ENCODE measurements at regions not wholly inside any gene's neighbourhood (a gene's known extent, or its start where the extent isn't known, plus 50 kb on each side); places are given as distances from the start of the nearest gene placed in this dataset.
"Not testable (repeated sequence)": the region's sequence is repeated elsewhere in the genome, so short reads cannot be mapped to it uniquely, and the experiment has no call there.

DNA sequence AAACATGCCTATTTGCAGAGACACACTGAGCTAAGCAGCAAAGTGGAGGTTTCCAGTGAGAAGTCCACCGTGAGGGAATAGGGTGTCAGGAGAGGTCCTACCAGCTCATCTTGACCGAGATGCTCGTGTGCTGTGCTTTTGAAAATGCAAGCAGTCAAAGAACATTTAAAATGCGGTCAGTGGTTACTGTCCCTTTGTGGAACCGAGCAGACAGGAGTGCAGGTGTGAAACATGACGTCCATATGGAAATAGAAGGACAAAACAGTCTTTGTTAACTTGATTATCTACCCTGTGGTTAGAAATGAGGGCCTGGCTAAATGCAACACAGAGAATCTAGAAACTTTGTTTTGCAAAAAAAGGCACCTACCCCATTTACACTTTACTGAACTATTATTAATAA, 473.3 kb downstream of the SPATA31A6 start:
- FAIRE-seq, result not testable (repeated sequence)

DNA sequence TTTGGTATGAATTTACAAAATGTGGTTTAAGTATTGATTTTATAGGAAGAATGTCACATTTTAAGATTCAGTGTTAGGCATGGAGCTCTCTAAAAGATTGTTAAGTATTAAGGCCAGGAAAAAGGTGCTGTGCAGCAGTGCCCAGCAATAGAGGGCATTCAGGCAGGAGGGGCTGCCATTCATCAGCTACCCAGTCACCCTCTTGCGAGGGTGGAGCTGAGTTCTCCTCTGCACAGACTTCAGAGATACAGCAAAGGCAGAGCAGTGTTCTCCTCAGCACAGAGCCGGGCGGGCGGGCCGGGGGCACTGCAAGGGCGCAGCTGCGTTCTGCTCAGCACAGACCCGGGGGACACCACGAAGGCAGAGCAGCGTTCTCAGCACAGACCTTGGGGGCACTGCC, 474.0 kb downstream of the SPATA31A6 start:
- FAIRE-seq; DNase-seq (ENCODE audit: low spot score): not testable (repeated sequence)

More for the DNA sequence above, 473.3 kb downstream of the SPATA31A6 start:
- DNase-seq (ENCODE audit: low spot score), result not testable (repeated sequence)

DNA sequence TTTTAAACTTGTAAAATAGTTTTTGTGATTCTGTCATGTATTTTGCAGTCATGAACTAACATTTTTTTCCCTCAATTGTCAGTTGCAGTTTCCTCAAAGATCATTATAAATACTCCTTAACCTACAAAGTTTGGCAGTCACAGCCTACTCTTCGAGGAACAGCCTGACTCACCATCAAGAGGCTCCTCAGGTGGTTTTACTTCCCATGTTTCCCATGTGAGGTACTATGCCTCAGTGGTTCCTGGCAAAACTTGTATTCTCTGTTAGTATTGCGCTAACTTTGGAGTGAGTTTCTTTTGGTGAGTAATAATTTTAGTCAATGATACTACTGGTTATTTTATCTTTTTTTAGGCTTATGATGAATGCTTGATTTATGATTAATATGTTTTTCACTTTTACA, 513.7 kb downstream of the SPATA31A6 start:
- FAIRE-seq; DNase-seq (ENCODE audit: low spot score): not testable (repeated sequence)

DNA sequence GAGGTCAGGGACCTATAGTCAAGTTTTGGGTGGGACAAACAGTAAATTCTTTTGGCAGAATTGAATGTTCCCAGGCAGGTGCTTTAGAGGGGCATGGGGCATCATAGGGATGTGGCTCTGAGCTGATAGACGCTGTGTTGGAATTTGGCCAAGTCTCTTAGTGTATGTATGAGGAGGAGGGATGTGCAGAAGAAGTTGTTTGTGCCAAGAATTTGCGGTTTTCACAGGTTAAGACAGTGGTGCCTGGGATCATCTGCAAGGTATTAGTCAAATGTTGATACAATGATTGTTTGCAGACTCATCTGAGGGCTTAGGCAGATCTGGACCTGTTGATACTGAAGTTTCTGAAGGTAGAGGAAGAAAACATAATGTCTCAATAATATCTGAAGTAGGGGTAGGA, 519.4 kb downstream of the SPATA31A6 start:
- DNase-seq (ENCODE audit: low spot score); FAIRE-seq: not testable (repeated sequence)

DNA sequence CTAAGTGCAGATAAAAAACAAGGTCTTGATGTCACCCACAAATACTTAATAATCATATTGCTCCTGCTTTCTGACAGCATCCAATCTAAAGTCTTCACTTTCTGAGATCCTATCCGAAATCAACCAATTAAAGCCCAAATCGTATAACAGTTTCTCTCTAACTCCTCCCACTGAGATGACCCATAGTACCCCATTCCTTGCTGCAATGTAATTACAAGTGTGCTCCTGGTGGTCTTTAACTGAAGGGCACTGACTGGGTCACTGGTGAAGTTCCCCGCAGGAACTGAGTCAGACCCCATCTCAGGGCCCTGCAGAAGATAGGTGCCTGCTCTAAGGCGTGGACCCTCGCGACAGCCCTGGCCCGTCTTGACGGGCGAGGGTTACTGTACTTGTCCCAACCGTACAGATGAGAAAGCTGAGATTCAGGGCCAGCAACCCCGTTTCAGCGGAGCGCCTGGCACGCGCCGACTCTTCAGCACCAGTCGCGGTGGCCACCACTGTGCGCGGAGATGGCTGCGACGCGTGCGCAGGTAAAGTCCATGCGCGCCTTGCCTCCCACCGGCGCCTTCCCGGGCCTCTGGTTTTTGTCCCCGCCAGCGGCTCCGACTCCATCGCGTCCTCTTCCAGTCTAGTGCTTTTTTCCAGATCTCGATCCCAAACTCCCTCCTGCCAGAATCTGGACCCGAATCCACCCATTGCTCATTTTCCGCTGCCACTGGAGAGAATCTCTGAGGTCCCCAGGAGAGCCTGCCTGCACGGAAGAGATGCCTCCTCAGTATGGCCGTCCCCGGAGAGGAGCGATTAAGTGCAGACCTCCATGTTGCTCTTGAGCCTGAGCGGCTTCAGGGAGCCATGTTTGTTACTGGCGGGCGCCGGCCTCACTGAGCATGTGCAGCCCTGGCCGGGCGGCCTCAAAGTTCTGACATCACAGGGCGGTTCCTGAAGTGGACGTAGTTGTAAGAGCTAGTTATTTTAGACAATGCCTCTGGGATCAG, 541.7 kb downstream of the SPATA31A6 start:
- DNase-seq (ENCODE audit: low spot score), result peak; percentile 8
- not testable (repeated sequence) for FAIRE-seq

DNA sequence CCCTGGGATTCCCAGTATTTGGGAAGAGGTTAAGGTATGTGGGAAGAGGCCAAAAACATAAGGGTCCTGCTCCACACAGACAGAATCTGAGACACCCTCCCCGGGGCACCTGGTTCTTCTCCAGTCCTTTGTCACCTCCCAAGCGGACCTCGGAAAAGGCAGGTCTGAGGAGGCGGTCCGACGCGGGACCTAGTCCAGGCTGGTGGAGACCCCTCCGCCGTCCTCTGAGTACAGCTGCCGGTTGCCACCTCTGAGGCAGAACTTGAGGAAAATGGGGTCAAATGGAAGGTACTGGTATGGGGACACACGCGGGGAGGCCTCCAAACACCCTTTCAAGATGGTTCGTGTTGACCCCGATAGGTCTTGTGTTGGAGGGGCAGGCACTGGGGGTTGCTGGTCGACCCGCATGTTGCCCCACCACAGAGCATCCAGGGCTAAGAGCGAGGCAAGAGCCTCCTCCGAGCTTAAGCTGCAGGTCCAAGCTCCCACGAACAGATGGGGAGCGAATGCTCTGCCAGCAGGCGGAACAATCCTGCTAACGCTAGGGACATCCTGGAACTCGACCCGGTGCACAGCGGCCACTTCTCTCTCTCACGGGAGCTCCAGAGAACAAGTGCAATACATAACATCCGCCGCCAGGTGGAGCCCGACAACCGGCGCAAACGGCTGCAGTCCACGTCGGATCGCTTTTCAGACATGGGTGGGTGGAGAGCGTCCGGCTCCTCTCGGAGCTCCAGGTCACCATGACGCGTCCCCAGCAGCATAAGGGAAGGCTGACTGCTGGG, 559.8 kb downstream of the SPATA31A6 start:
- not testable (repeated sequence) for FAIRE-seq
- peak; percentile 89 for DNase-seq (ENCODE audit: low spot score)

DNA sequence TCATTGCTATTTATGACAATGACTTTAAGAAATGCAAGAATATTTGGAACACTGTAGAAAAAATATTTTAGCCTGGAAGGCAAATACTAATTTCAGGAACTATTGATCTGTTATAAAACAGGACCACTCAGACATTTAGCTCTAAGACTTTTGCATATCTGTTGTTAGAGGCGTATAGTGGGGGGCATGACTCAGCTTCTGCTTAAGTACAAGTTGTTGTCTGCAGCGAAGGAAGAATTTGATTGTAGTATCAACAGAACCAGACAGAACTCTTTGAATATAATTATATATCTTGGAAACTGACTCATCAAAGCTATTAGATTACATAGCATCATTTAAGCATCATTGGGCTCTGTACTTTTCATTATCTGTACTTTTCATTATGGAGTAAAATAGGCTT, 573.8 kb downstream of the SPATA31A6 start:
- DNase-seq (ENCODE audit: low spot score); FAIRE-seq: not testable (repeated sequence)

DNA sequence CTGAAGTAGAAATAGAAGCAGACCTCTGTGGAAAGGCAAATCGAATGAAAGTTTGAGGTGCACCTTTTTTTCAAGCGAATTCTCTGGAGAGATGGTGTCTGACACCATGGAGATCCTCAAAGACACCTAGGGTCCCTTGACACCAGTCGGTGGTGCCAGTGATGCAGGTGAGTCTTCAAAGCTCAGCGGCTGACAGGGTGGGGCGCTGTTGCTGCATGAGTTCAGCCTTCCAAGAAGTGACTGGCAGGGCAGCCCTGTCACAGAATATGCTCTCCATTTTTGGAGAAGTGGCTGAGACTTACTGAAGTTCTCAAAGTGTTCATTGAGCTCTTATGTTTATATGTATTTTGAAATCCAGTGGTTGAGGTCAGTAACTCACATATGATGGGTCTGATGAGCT, 575.9 kb downstream of the SPATA31A6 start:
- FAIRE-seq; DNase-seq (ENCODE audit: low spot score): not testable (repeated sequence)

DNA sequence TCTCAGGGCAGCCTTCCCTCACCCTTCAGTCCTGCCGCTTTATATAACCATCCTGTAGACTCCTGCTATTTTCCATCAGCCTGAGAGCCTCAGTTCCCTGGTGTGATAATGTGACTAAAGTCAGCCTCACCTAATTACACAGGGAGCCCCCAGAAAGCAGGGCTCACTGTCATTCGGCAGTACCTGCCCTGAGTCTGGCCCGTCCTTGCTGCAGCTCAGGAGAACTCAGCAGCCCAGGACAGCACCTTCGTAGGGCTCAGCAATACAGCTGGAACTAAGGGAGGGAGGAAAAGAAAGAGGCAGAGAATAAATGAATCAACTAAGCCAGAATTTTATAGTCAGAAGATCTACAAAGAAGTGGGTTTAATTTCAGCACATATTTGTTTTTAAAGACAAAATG, 598.7 kb downstream of the SPATA31A6 start:
- DNase-seq (ENCODE audit: low spot score); FAIRE-seq: not testable (repeated sequence)

DNA sequence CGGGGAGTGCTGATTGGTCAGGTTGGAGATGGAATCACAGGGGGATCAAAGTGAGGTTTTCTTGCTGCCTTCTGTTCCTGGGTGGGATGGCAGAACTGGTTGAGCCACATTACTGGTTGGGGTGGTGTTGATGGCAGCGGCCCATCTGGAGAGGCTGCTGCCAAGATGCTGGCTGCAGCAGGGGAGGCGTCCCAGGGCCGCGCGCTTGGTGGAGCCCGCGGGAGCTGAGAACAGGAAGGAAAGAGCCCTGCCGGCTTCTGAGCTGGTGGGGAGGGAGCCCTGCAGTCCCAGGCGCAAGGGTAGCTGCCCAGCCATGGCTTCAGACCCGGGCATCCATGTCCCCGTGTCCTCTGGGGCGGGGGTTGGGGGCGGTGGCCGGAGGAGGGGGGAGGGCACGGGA, 609.3 kb downstream of the SPATA31A6 start:
- FAIRE-seq; DNase-seq (ENCODE audit: low spot score): not testable (repeated sequence)

DNA sequence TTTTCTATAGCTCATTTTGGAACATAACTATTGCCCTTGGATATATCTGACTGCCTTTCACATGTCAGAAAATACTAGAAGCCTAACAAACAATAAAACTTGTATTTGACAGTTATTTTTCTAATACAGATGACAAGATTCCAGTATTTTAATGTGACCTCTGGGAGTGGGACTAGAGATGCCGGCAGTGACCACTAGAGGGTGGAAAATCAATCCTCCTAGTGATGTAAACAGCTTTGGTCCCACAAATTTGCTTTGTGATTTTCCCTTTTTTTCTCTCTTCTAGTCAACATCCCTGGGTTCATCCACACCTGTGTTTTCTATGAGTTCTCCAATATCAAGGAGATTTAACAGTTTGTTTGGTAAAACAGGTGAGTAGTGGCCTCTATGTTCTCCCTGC, 615.1 kb downstream of the SPATA31A6 start:
- FAIRE-seq; DNase-seq (ENCODE audit: low spot score): not testable (repeated sequence)

DNA sequence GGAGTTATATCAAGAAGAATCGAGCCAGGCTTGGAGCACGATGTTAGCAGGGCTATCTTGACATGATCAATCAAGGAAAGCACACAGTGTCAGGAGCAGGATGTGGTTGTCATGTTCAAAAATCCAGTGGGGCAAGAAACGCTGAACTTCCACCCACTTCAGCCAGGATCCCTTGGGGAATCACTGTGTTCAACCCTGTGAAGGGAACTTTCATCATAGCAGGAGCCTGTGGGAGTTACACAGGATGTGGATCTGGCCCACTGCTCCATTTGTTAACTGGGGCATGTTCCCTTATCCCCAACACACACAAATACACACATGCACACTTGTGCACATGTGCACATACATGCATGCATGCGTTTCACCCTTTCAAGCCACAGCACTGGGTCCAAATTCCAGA, 619.3 kb downstream of the SPATA31A6 start:
- not testable (repeated sequence) for DNase-seq (ENCODE audit: low spot score); FAIRE-seq

DNA sequence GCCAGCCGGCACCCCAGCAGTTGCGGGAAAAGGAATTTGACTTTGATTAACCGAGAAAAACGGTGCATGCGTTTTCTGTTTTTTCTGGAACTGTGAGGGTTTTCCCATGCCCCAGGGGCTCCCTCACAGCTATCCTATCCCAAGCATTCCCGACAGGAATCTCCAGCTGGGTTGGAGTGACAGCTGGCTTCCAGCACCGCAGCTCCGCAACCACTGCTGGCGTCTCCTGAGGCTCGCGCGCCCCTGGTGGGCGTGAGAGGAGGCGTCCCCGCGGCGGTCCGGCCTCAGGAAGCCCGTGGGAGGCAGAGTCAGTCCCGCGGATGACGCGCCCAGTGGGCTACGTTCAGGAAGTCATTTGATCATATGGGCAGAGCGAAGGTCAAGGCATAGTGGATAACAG, 623.2 kb downstream of the SPATA31A6 start:
- not testable (repeated sequence) for FAIRE-seq; DNase-seq (ENCODE audit: low spot score)

DNA sequence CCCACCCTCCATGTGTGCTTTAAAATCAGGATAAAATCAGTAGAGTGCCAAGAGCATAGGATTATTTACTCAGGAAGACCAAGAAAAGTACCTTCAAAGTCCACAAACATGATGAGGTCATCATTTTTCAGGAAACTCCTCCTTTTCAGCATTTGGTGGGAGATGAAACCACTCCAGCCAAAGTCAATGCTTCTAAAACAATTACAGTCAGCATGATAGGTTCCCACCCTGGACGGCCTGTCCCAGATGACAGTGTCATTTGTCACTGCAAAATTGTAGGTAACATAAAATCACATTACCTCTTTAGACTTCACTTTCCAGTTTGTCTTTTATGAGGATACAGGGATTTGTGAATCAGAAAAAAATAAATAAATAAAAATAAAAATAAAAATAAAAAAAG, 638.0 kb downstream of the SPATA31A6 start:
- not testable (repeated sequence) for DNase-seq (ENCODE audit: low spot score); FAIRE-seq

DNA sequence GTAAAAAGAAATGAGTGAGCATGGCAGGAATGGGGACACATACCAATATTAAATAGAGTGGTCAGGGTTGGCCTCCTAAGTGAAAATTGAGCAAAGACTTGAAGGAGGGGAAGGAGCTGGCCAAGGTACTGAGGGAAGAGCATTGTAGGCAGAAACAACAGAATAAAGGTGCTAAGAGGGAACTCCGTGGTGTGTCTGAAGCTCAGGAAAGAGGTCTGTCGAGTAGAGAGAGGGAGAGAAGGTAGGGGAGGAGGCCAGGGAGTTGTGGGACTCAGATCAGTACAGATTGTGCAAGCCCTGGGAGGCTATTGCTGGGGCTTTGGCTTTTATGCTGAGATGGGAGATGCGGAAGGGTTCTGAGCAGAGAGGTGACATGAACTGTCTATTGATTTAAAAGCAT, 664.7 kb downstream of the SPATA31A6 start:
- DNase-seq (ENCODE audit: low spot score); FAIRE-seq: not testable (repeated sequence)

DNA sequence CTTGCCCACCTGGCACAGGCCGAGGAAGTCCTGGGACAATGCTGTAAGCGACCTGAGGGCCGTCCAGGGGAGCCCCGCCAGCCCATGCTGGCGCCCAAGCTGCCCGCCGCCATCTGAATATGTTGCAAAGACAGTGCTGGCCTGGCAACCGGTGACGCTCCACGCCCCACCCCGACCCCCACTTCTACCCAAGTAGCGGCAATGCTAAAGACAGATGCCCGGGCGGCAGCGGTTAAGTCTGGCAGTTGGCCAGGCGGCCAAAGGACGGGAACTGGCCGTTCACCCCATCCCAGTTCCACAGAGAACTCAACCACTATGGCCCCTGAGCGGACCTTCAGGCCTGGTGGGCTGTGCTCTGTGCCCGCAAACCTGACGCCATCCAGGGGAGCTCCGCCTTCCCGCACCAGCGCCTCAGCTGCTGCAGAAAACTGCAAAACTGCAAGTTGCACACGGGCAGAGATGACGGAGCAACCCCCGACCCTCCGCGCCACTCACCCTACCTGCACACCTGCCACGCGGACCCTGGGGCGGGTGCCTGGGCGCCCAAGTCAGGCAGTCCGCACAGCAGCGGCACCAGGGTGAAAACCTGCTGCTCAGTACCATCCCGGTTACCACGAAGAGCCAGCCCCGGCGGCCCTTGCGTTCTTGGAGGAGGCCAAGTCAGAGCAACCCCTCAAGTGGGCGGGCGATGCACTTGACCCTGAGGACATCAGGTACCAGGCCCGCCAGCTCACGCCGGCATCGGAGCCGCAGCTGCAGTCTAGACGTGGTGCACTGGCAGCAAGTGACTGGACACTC, 667.6 kb downstream of the SPATA31A6 start:
- DNase-seq (ENCODE audit: low spot score); FAIRE-seq: not testable (repeated sequence)

DNA sequence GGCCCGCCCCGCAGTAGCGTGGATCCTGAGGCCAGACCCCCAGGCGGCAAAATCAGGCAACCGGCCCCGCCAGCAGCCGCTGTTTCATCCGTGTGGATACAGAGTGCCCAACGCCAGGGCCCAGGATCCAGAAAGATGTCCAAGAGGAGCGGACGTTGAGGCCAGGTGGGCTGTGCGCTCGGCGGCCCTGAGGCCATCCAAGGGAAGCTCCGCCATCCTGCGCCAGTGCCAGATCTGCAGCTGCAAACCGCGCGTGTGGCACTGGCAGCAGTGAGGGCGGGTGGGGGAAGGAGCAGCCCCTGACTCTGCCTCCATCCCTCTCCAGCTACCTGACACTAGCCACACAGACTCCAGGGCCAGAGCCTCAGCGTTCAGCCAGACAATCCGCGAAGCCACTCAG, 668.2 kb downstream of the SPATA31A6 start:
- not testable (repeated sequence) for DNase-seq (ENCODE audit: low spot score); FAIRE-seq

DNA sequence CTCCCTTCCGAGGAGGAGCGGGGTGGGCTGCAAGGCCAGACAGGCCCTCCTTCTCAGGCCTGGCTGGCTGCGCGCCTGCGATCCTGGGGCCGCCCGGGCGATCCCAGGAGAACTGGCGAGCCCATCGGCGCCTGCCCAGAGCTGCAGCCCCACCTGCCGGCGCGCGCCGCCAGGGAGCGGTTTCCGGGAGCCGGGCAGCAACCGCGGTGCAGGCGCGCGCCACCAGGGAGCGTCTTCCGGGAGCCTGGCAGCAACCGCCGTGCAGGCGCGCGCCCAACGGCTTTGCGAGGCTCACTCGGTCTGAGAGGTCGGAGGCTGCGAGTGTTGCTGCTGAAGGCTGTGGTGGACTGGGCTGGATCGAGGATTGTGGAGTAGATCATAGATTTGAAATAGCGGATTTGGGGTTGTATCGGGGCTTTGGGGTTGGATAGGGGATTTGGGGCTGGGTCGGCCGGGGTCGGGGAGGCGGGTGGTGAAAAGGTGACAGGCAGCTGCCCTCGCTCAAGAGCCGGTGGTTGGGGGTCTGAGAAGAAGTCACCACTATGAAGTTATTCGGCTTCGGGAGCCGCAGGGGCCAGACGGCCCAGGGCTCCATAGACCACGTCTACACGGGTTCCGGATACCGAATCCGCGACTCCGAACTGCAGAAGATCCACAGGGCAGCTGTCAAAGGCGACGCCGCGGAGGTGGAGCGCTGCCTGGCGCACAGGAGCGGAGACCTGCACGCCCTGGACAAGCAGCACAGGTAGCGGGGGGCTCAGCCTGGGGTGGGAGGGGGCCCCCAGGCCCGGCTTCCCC, 668.9 kb downstream of the SPATA31A6 start:
- not testable (repeated sequence) for FAIRE-seq
- peak; percentile 70 for DNase-seq (ENCODE audit: low spot score)

DNA sequence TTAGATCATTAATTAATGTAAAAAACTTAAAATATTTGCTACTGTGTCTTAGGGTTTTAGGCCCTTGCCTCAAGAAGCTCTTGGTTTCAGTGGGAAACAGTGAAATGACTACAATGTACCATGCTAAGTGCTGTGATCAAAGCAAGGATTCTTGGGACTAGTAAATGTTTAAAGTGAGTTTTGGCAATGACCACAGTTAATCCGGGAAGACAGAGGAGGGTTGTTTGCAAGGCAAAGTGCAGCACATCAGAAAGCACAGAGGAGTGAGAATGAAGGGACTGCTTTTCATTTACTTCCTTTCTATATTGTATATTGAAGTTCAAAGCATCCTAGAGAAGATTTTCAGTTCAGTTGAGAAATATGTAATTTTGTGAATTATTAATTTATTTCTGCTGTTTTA, 676.7 kb downstream of the SPATA31A6 start:
- not testable (repeated sequence) for DNase-seq (ENCODE audit: low spot score); FAIRE-seq

DNA sequence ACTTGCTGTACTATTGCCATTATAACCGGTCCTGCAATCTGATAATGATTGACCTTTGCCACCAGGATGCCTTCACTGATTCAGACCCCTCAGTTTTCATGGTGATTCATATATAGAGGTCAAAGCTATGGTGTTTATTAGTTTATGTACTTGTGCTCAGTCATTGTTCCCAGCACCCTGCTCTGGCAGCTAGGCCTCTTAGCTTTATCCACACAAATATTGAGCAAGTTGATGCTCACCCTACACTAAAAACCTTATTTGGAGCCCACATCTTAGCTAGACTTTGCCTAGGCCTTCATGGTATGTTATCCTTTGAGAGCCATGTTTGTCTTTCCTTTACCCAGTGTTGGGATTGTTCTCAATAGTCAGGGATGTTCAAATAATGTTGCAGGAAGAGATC, 679.0 kb downstream of the SPATA31A6 start:
- not testable (repeated sequence) for FAIRE-seq; DNase-seq (ENCODE audit: low spot score)
